Heart left ventricle (tissue), 13 donors: ENCODE measurements at regions not wholly inside any gene's neighbourhood (a gene's known extent, or its start where the extent isn't known, plus 50 kb on each side); places are given as distances from the start of the nearest gene placed in this dataset.

ENCODE experiments used
- POLR2A ChIP-seq, 2 donors: fragments of 450-650 bp; IDR thresholded peaks; one replicate each; pipeline ENCODE4 v1.6.1; 2017; ENCODE audit warnings: antibody characterized with exemption in 2 of 2, mild to moderate bottlenecking in 2 of 2, moderate library complexity in 2 of 2
- TF ChIP-seq, protein P1 (sequence below), 12 donors: fragments of 200-600 bp; sonication (generic) in 4 of 12; IDR thresholded peaks; one replicate each; pipeline versions ENCODE4 v1.5.0 to v1.8.0; 2018 to 2022; ENCODE audit warnings: antibody characterized with exemption in 12 of 12, mild to moderate bottlenecking in 5 of 12
- donor health status: ischemic (EF 13 %, LVEDD 7.1; RV severe dilation, severe dysfunction).
- donor health status: DM: no; HTN: yes; CAD: no.
- donor health status: DM: no; HTN: no; CAD: no.
- donor health status: ischemic (EF 25% LVEDD 6.9; RV normal size, moderate dysfunction).
- donor health status: ischemic (EF 25% LVEDD 5.7; RV mildly dilated, moderate dysfunction).
- donor health status: ischemic (EF 35%, LVEDD 5.7; RV mildly dilated, moderate dysfunction).
- donor health status: nonischemic (EF 11% LVEDD 7.7; RV severe dilation, severe dysfunction).
- donor health status: DM: yes; HTN: yes; CAD: no.
- donor health status: PGD.
- donor health status: ischemic (EF 29% LVEDD 5.4; RV normal size, mild dysfunction).
- donor health status: nonischemic (EF 23%, LVEDD 6.1; RV moderate dilation, normal function).

DNA sequence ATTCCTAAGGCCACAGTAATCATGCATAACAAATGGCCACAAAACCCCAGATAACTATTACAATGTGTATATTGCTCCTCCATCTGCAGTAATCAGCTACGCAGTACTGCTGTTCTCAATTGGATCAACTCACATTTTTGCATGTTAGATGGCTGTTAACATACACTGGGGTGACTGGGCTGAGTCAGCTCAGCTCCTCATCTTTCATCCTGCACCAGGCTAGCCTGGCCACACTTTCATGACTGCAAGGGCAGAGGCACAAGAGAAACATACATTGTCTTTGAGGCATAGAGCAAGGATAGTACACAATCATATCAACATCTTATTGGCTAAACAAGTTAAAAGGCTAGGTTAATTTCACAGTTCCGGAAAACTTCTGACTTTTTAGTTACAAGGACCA is 306.6 kb downstream of the SLC6A15 start:
- TF ChIP-seq, protein P1, sequence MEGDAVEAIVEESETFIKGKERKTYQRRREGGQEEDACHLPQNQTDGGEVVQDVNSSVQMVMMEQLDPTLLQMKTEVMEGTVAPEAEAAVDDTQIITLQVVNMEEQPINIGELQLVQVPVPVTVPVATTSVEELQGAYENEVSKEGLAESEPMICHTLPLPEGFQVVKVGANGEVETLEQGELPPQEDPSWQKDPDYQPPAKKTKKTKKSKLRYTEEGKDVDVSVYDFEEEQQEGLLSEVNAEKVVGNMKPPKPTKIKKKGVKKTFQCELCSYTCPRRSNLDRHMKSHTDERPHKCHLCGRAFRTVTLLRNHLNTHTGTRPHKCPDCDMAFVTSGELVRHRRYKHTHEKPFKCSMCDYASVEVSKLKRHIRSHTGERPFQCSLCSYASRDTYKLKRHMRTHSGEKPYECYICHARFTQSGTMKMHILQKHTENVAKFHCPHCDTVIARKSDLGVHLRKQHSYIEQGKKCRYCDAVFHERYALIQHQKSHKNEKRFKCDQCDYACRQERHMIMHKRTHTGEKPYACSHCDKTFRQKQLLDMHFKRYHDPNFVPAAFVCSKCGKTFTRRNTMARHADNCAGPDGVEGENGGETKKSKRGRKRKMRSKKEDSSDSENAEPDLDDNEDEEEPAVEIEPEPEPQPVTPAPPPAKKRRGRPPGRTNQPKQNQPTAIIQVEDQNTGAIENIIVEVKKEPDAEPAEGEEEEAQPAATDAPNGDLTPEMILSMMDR (IDR thresholded peaks at IDR 0.05) = no peak
- TF ChIP-seq POLR2A (IDR thresholded peaks at IDR 0.05) = no peak
